ENCODE measurements at regions not wholly inside any gene's neighbourhood (a gene's known extent, or its start where the extent isn't known, plus 50 kb on each side); places are given as distances from the start of the nearest gene placed in this dataset.
"Not testable (repeated sequence)": the region's sequence is repeated elsewhere in the genome, so short reads cannot be mapped to it uniquely, and the experiment has no call there.

- DNase-seq, result no peak
Measured at GRCh38 chr17:33889766-33890165, 365.3 kb upstream of the CCL2 start.

- no peak for DNase-seq
Measured at GRCh38 chr17:33892717-33893591, 362.1 kb upstream of the CCL2 start.

GRCh38 chr17:33895491-33895890 is 359.6 kb upstream of the CCL2 start:
- DNase-seq, result no peak

- DNase-seq, result no peak
Measured at GRCh38 chr17:33896263-33896662, 358.8 kb upstream of the CCL2 start.

GRCh38 chr17:33901085-33901484 is 354.0 kb upstream of the CCL2 start:
- no peak for DNase-seq

- DNase-seq, result no peak
Measured at GRCh38 chr17:33902901-33903449, 352.1 kb upstream of the CCL2 start.

GRCh38 chr17:33904476-33904875 is 350.6 kb upstream of the CCL2 start:
- no peak for DNase-seq

- DNase-seq, result no peak
Measured at GRCh38 chr17:33905338-33905800, 349.7 kb upstream of the CCL2 start.

- no peak for DNase-seq
Measured at GRCh38 chr17:33908363-33909064, 346.6 kb upstream of the CCL2 start.

- no peak for DNase-seq
Measured at GRCh38 chr17:33910200-33910857, 344.8 kb upstream of the CCL2 start.

- DNase-seq, result no peak
Measured at GRCh38 chr17:33914125-33914524, 341.0 kb upstream of the CCL2 start.

GRCh38 chr17:33922971-33923370 is 332.1 kb upstream of the CCL2 start:
- DNase-seq, result no peak

GRCh38 chr17:33924104-33924503 is 331.0 kb upstream of the CCL2 start:
- DNase-seq, result no peak

GRCh38 chr17:33925649-33926048 is 329.4 kb upstream of the CCL2 start:
- no peak for DNase-seq

GRCh38 chr17:33927732-33928133 is 327.4 kb upstream of the CCL2 start:
- no peak for DNase-seq

GRCh38 chr17:33929181-33929724 is 325.8 kb upstream of the CCL2 start:
- no peak for DNase-seq

GRCh38 chr17:33931148-33931814 is 323.8 kb upstream of the CCL2 start:
- not testable (repeated sequence) for DNase-seq

- DNase-seq, result no peak
Measured at GRCh38 chr17:33932996-33933395, 322.1 kb upstream of the CCL2 start.

- no peak for DNase-seq
Measured at GRCh38 chr17:33933576-33933975, 321.5 kb upstream of the CCL2 start.

- no peak for DNase-seq
Measured at GRCh38 chr17:33934696-33935095, 320.4 kb upstream of the CCL2 start.

GRCh38 chr17:33935822-33936221 is 319.3 kb upstream of the CCL2 start:
- DNase-seq, result no peak
